IMR-90 (cell line): ENCODE measurements at regions not wholly inside any gene's neighbourhood (a gene's known extent, or its start where the extent isn't known, plus 50 kb on each side); places are given as distances from the start of the nearest gene placed in this dataset.

ENCODE experiments used
- ATAC-seq: fragments of 200-7000 bp; cut with Tn5 transposase; 2 replicates; pipeline ENCODE4 v1.9.1; 2020; ENCODE audit warnings: low read depth, mild to moderate bottlenecking, moderate library complexity
- BruUV-seq: library from RNA; stranded (reverse); fragments of 400-500 nt; replicated peaks from 2 replicates; lab custom pipeline; 2021; lab: Mats Ljungman, UMichigan
- CTCF ChIA-PET: fragments of 300-600 bp; formaldehyde crosslinking; extraction: SDS; loops from one replicate; lab custom pipeline; 2021; ENCODE audit warnings: antibody characterized with exemption; lab: Yijun Ruan, JAX
- POLR2A ChIA-PET: fragments of 300-600 bp; sonication (Branson Sonifier 250); formaldehyde crosslinking; loops from one replicate; lab custom pipeline; 2022; ENCODE audit warnings: antibody characterized with exemption; ENCODE audit not compliant: unreplicated experiment; lab: Charles Lee
- DNase-seq: peaks from one replicate; pipeline ENCODE4 v3.0.0; 2013
- H2AFZ ChIP-seq: replicated peaks from 2 replicates; pipeline ENCODE3; 2013; ENCODE audit warnings: low read length, mild to moderate bottlenecking; ENCODE audit not compliant: poor library complexity
- H2AK5ac ChIP-seq: 2 replicates; pipeline ENCODE4 v1.6.1; 2013; ENCODE audit warnings: low read depth, low read length, inconsistent platforms
- H2AK9ac ChIP-seq: replicated peaks from 2 replicates; pipeline ENCODE3; 2013; ENCODE audit warnings: mild to moderate bottlenecking, low read depth, low read length, moderate library complexity; ENCODE audit not compliant: poor library complexity
- H2BK120ac ChIP-seq: 2 replicates; pipeline ENCODE4 v1.6.1; 2013; ENCODE audit warnings: low read depth, low read length, inconsistent platforms
- H2BK15ac ChIP-seq: 3 replicates; pipeline ENCODE4 v1.6.1; 2013; ENCODE audit warnings: low read depth, low read length, inconsistent platforms
- H2BK20ac ChIP-seq: 2 replicates; pipeline ENCODE4 v1.6.1; 2013; ENCODE audit warnings: low read depth, mild to moderate bottlenecking, inconsistent platforms, low read length, moderate library complexity
- H2BK5ac ChIP-seq: 2 replicates; pipeline ENCODE4 v1.6.1; 2013; ENCODE audit warnings: mild to moderate bottlenecking, low read depth, low read length, inconsistent platforms; ENCODE audit not compliant: poor library complexity, severe bottlenecking
- H3K14ac ChIP-seq: replicated peaks from 2 replicates; pipeline ENCODE4 v1.6.1; 2013; ENCODE audit warnings: low read depth, low read length, inconsistent platforms
- H3K18ac ChIP-seq: 2 replicates; pipeline ENCODE4 v1.6.1; 2013; ENCODE audit warnings: low read depth, low read length, control low read depth
- H3K23ac ChIP-seq: 2 replicates; pipeline ENCODE4 v1.6.1; 2013; ENCODE audit warnings: low read depth, low read length, inconsistent platforms
- H3K27ac ChIP-seq: 2 replicates; pipeline ENCODE4 v1.5.1; 2013; ENCODE audit warnings: mild to moderate bottlenecking, control low read depth, low read length; ENCODE audit not compliant: insufficient read depth
- H3K27me3 ChIP-seq: 2 replicates; pipeline ENCODE4 v1.6.1; 2013; ENCODE audit warnings: low read length; ENCODE audit not compliant: control insufficient read depth, insufficient read depth
- H3K36me3 ChIP-seq: 2 replicates; pipeline ENCODE4 v1.6.1; 2013; ENCODE audit warnings: low read length, mixed read lengths; ENCODE audit not compliant: control insufficient read depth, insufficient read depth
- H3K4ac ChIP-seq: 2 replicates; pipeline ENCODE4 v1.6.1; 2013; ENCODE audit warnings: low read depth, low read length, inconsistent platforms
- H3K4me1 ChIP-seq: 2 replicates; pipeline ENCODE4 v1.6.1; 2013; ENCODE audit warnings: low read length, mixed read lengths; ENCODE audit not compliant: control insufficient read depth, insufficient read depth
- H3K4me2 ChIP-seq: 2 replicates; pipeline ENCODE4 v1.6.1; 2013; ENCODE audit warnings: low read depth, mild to moderate bottlenecking, control low read depth, low read length, moderate library complexity
- H3K4me3 ChIP-seq: 2 replicates; pipeline ENCODE4 v1.5.1; 2013; ENCODE audit warnings: low read depth, mild to moderate bottlenecking, control low read depth, low read length, moderate library complexity; ENCODE audit not compliant: insufficient read depth
- H3K56ac ChIP-seq: 2 replicates; pipeline ENCODE4 v1.6.1; 2013; ENCODE audit warnings: low read length, inconsistent platforms; ENCODE audit not compliant: insufficient read depth; ENCODE audit errors: extremely low read depth
- H3K79me1 ChIP-seq, 2 experiments: 2 replicates each; pipeline ENCODE4 v1.6.1; 2013; ENCODE audit warnings: low read length in 2 of 2, inconsistent platforms in 1 of 2, low read depth in 1 of 2
- H3K9ac ChIP-seq: 2 replicates; pipeline ENCODE4 v1.6.1; 2013; ENCODE audit warnings: low read depth, low read length, control low read depth
- H3K9me1 ChIP-seq: 2 replicates; pipeline ENCODE4 v1.6.1; 2013; ENCODE audit warnings: low read length, inconsistent platforms; ENCODE audit not compliant: insufficient read depth
- H3K9me3 ChIP-seq: 2 replicates; pipeline ENCODE4 v1.6.1; 2013; ENCODE audit warnings: low read length; ENCODE audit not compliant: control insufficient read depth, insufficient read depth
- H4K20me1 ChIP-seq: 2 replicates; pipeline ENCODE4 v1.6.1; 2013; ENCODE audit warnings: low read length, inconsistent platforms; ENCODE audit not compliant: insufficient read depth
- H4K5ac ChIP-seq: 2 replicates; pipeline ENCODE4 v1.6.1; 2013; ENCODE audit warnings: mild to moderate bottlenecking, low read depth, low read length, control low read depth
- H4K8ac ChIP-seq, 2 experiments: 2 replicates each; pipeline ENCODE4 v1.6.1; 2013; ENCODE audit warnings: low read depth in 2 of 2, low read length in 2 of 2, control low read depth in 1 of 2, inconsistent platforms in 1 of 2
- H4K91ac ChIP-seq: 2 replicates; pipeline ENCODE4 v1.6.1; 2013; ENCODE audit warnings: low read depth, low read length, inconsistent platforms; ENCODE audit not compliant: insufficient read depth
- BHLHE40 ChIP-seq: fragments of 150-350 bp; IDR thresholded peaks from 2 replicates; pipeline ENCODE4 v1.6.1; 2016; ENCODE audit warnings: mild to moderate bottlenecking, low read depth, low read length
- CEBPB ChIP-seq: IDR thresholded peaks from 2 replicates; pipeline ENCODE4 v1.6.1; 2012; ENCODE audit warnings: low read depth, low read length, improper control_type of control experiment
- CHD1 ChIP-seq: IDR thresholded peaks from 2 replicates; pipeline ENCODE4 v1.6.1; 2012; ENCODE audit warnings: low read depth, low read length, improper control_type of control experiment
- MAFK ChIP-seq: IDR thresholded peaks from 2 replicates; pipeline ENCODE4 v1.6.1; 2012; ENCODE audit warnings: low read depth, low read length, improper control_type of control experiment
- MAZ ChIP-seq: IDR thresholded peaks from 2 replicates; pipeline ENCODE4 v1.6.1; 2012; ENCODE audit warnings: low read depth, mild to moderate bottlenecking, low read length, improper control_type of control experiment, moderate library complexity, borderline replicate concordance
- NFE2L2 ChIP-seq: fragments of 150-350 bp; IDR thresholded peaks from 2 replicates; pipeline ENCODE4 v1.6.1; 2016; ENCODE audit warnings: low read depth, mild to moderate bottlenecking, low read length
- POLR2A ChIP-seq: IDR thresholded peaks from 2 replicates; pipeline ENCODE4 v1.6.1; 2012; ENCODE audit warnings: mild to moderate bottlenecking, low read depth, low read length
- RFX5 ChIP-seq: IDR thresholded peaks from 2 replicates; pipeline ENCODE4 v1.8.0; 2012; ENCODE audit warnings: low read depth, mild to moderate bottlenecking, low read length, moderate library complexity
- USF2 ChIP-seq: fragments of 150-350 bp; IDR thresholded peaks from 2 replicates; pipeline ENCODE4 v1.6.1; 2017; ENCODE audit warnings: mild to moderate bottlenecking, antibody characterized with exemption, low read length, low read depth
- WGBS, 2 experiments: methylation state at CpG; one replicate each; pipeline versions ENCODE4 v1.1.5 to v1.1.7; 2013; ENCODE audit warnings: missing lambda C conversion rate in 2 of 2; ENCODE audit not compliant: insufficient read length in 1 of 2; ENCODE audit errors: extremely low coverage in 2 of 2; 5-methylcytosine and 5-hydroxymethylcytosine counted together
- dilution Hi-C: fragments of 300-500 bp; cut with HindIII; formaldehyde crosslinking; loops from one replicate; pipeline ENCODE4 v1.14.3; 2018; ENCODE audit warnings: low sequenced_read_pairs; ENCODE audit not compliant: unreplicated experiment
- in situ Hi-C: fragments of 300-500 bp; cut with MboI; formaldehyde crosslinking; loops from 3 replicates; pipeline ENCODE4 v1.14.3; 2019; ENCODE audit warnings: low sequenced_read_pairs, inconsistent platforms, mixed read lengths
- intact Hi-C: fragments of 100-400 bp; cut with micrococcal nuclease; formaldehyde crosslinking; loops from 2 replicates; pipeline ENCODE4 v1.10.0; 2022
- TF ChIP-seq, protein P1 (sequence below): fragments of 150-350 bp; IDR thresholded peaks from 2 replicates; pipeline ENCODE4 v1.6.1; 2016; ENCODE audit warnings: low read depth, mild to moderate bottlenecking, low read length, moderate library complexity, borderline replicate concordance
- TF ChIP-seq, protein P2 (sequence below): conservative IDR thresholded peaks from 2 replicates; pipeline ENCODE4 v1.5.1; 2012; ENCODE audit warnings: mild to moderate bottlenecking, low read depth, low read length, improper control_type of control experiment

DNA sequence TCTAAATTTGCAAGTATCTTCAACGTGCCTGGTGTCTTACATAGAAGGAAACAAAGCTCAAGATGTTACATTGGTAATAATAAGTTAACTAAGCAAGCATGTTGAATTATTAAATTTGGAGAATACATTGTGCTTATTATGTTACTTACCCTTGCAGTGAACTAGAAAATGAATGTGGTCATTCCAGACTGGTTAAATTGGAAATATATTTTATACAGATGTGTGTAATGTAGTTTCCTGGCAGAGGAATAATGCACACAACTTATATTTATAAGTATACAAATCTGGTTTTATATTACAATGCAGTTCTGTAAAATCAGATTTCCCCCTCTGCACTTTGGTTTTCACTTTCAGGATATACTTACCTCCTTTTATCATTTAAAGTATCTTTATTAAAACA is 159.9 kb upstream of the SLIT2 start:
- no peaks in the 10 kb centered on the region for H3K79me1 ChIP-seq
- no peak overlapping the region for H2BK20ac ChIP-seq
- BruUV-seq, result no TSS peak
- POLR2A ChIA-PET, result no interaction called here
- WGBS, 2 experiments, result no CpG with 5 or more reads among the region's 1 CpG
- no peak overlapping the region for H3K4me2 ChIP-seq
- no peak overlapping the region for H2BK5ac ChIP-seq
- H4K8ac ChIP-seq, result no peak overlapping the region
- TF ChIP-seq POLR2A, result no peak
- no peak for TF ChIP-seq MAZ
- no peak for TF ChIP-seq MAFK
- TF ChIP-seq, protein P1, sequence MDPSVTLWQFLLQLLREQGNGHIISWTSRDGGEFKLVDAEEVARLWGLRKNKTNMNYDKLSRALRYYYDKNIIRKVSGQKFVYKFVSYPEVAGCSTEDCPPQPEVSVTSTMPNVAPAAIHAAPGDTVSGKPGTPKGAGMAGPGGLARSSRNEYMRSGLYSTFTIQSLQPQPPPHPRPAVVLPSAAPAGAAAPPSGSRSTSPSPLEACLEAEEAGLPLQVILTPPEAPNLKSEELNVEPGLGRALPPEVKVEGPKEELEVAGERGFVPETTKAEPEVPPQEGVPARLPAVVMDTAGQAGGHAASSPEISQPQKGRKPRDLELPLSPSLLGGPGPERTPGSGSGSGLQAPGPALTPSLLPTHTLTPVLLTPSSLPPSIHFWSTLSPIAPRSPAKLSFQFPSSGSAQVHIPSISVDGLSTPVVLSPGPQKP, result no peak
- TF ChIP-seq USF2, result no peak
- TF ChIP-seq RFX5, result no peak
- no peak for TF ChIP-seq CEBPB
- TF ChIP-seq, protein P2, sequence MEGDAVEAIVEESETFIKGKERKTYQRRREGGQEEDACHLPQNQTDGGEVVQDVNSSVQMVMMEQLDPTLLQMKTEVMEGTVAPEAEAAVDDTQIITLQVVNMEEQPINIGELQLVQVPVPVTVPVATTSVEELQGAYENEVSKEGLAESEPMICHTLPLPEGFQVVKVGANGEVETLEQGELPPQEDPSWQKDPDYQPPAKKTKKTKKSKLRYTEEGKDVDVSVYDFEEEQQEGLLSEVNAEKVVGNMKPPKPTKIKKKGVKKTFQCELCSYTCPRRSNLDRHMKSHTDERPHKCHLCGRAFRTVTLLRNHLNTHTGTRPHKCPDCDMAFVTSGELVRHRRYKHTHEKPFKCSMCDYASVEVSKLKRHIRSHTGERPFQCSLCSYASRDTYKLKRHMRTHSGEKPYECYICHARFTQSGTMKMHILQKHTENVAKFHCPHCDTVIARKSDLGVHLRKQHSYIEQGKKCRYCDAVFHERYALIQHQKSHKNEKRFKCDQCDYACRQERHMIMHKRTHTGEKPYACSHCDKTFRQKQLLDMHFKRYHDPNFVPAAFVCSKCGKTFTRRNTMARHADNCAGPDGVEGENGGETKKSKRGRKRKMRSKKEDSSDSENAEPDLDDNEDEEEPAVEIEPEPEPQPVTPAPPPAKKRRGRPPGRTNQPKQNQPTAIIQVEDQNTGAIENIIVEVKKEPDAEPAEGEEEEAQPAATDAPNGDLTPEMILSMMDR, result no peak
- no peak for TF ChIP-seq NFE2L2
- no peak for TF ChIP-seq CHD1
- TF ChIP-seq BHLHE40, result no peak
- H3K9ac ChIP-seq, result no peak overlapping the region
- no peak overlapping the region for H2AK5ac ChIP-seq
- H4K91ac ChIP-seq, result no peak overlapping the region
- H3K9me3 ChIP-seq, result no peaks in the 10 kb centered on the region
- no peak overlapping the region for H2BK120ac ChIP-seq
- ATAC-seq (no peak), DNase-seq (no peak)
- no peaks in the 10 kb centered on the region for H3K4me1 ChIP-seq
- H3K36me3 ChIP-seq, result no peaks in the 10 kb centered on the region
- H3K18ac ChIP-seq, result no peak overlapping the region
- no peak overlapping the region for H2BK15ac ChIP-seq
- H3K23ac ChIP-seq, result no peak overlapping the region
- dilution Hi-C loops, result no loop called here
- no peaks in the 10 kb centered on the region for H4K20me1 ChIP-seq
- H3K4me3 ChIP-seq, result no peak overlapping the region
- no peak overlapping the region for H3K4ac ChIP-seq
- intact Hi-C loops, result no loop called here
- no peak overlapping the region for H3K27ac ChIP-seq
- H2AFZ ChIP-seq, result no peak overlapping the region
- CTCF ChIA-PET, result no interaction called here
- in situ Hi-C loops, result no loop called here
- H2AK9ac ChIP-seq, result no peak overlapping the region
- no peak overlapping the region for H4K5ac ChIP-seq
- H3K9me1 ChIP-seq, result no peaks in the 10 kb centered on the region
- H3K27me3 ChIP-seq, result no peaks in the 10 kb centered on the region
- H3K14ac ChIP-seq, result no peak overlapping the region
- no peak overlapping the region for H3K56ac ChIP-seq
